PC-9 (cell line): ENCODE measurements at regions not wholly inside any gene's neighbourhood (a gene's known extent, or its start where the extent isn't known, plus 50 kb on each side); places are given as distances from the start of the nearest gene placed in this dataset.

Experiments used
- BruUV-seq: library from RNA; stranded (reverse); fragments of 400-500 nt; replicated peaks from 2 replicates; lab custom pipeline; 2021; lab: Mats Ljungman, UMichigan
- CTCF ChIA-PET: fragments of 300-600 bp; sonication (Branson Sonifier 250); formaldehyde crosslinking; loops from one replicate; lab custom pipeline; 2022; ENCODE audit warnings: antibody characterized with exemption; lab: Charles Lee
- POLR2A ChIA-PET: fragments of 300-600 bp; sonication (Branson Sonifier 250); formaldehyde crosslinking; loops from one replicate; lab custom pipeline; 2022; ENCODE audit warnings: antibody characterized with exemption; ENCODE audit not compliant: unreplicated experiment; lab: Charles Lee
- DNase-seq, 2 experiments: peaks; one replicate each; pipeline versions ENCODE4 v3.0.0 to v3.0.0-alpha.2; 2015 to 2022; ENCODE audit warnings: mixed read lengths in 1 of 2
- H2AFZ ChIP-seq: fragments of 200-600 bp; sonication (generic); 2 replicates; pipeline ENCODE4 v1.8.1; 2017; ENCODE audit warnings: antibody characterized with exemption
- H3F3A ChIP-seq: fragments of 200-600 bp; sonication (generic); 2 replicates; pipeline ENCODE4 v1.8.1; 2017; ENCODE audit warnings: antibody characterized with exemption, mild to moderate bottlenecking, low read depth; ENCODE audit not compliant: insufficient read depth
- H3K27ac ChIP-seq: fragments of 200-600 bp; sonication (generic); 2 replicates; pipeline ENCODE4 v1.6.1; 2016; ENCODE audit warnings: mixed run types
- H3K27me3 ChIP-seq: fragments of 200-600 bp; sonication (generic); 2 replicates; pipeline ENCODE4 v1.6.1; 2016; ENCODE audit warnings: low read depth, mixed run types; ENCODE audit not compliant: insufficient read depth
- H3K36me3 ChIP-seq: fragments of 200-600 bp; sonication (generic); 2 replicates; pipeline ENCODE4 v1.6.1; 2016; ENCODE audit warnings: low read depth, mixed run types
- H3K4me1 ChIP-seq: fragments of 200-600 bp; sonication (generic); replicated peaks from 2 replicates; pipeline ENCODE4 v1.6.1; 2016; ENCODE audit warnings: mixed run types; ENCODE audit not compliant: insufficient read depth
- H3K4me2 ChIP-seq: fragments of 200-600 bp; sonication (generic); 2 replicates; pipeline ENCODE4 v1.6.1; 2017; ENCODE audit warnings: mixed run types
- H3K4me3 ChIP-seq: fragments of 200-600 bp; sonication (generic); 2 replicates; pipeline ENCODE4 v1.6.1; 2016; ENCODE audit warnings: mixed run types
- H3K79me2 ChIP-seq: fragments of 200-600 bp; sonication (generic); 2 replicates; pipeline ENCODE4 v1.6.1; 2017; ENCODE audit warnings: low read depth, mixed run types
- H3K9me2 ChIP-seq: fragments of 200-600 bp; sonication (generic); 2 replicates; pipeline ENCODE4 v1.8.1; 2017; ENCODE audit warnings: mild to moderate bottlenecking; ENCODE audit not compliant: insufficient read depth
- H3K9me3 ChIP-seq: fragments of 200-600 bp; sonication (generic); 2 replicates; pipeline ENCODE4 v1.8.1; 2016; ENCODE audit warnings: low read depth; ENCODE audit not compliant: insufficient read depth
- H4K20me1 ChIP-seq: fragments of 200-600 bp; sonication (generic); 2 replicates; pipeline ENCODE4 v1.8.1; 2017; ENCODE audit not compliant: insufficient read depth
- EZH2 ChIP-seq: fragments of 200-600 bp; sonication (generic); IDR thresholded peaks from 2 replicates; pipeline ENCODE4 v1.8.0; 2017; ENCODE audit warnings: antibody characterized with exemption, low read depth
- intact Hi-C: fragments of 100-400 bp; cut with micrococcal nuclease; formaldehyde crosslinking; loops from one replicate; pipeline ENCODE4 v1.10.0; 2022; ENCODE audit not compliant: unreplicated experiment
- TF ChIP-seq, protein P1 (sequence below): fragments of 200-600 bp; sonication (generic); conservative IDR thresholded peaks from 2 replicates; pipeline ENCODE4 v1.6.1; 2017; ENCODE audit warnings: mixed run types, antibody characterized with exemption, mild to moderate bottlenecking, moderate library complexity

GRCh38 chr2:134141598-134142340, 112.1 kb upstream of the MGAT5 start:
- Histone ChIP-seq H3K4me3 (no peak overlapping the region), H3K9me3 (no peaks in the 10 kb centered on the region; the same call in 1 of the 2 replicates), H3K27ac (no peak overlapping the region), H4K20me1 (no peaks in the 10 kb centered on the region), H3K4me1 (peaks cover 11% of the 10 kb centered on the region; the same call in 1 of the 2 replicates), H3K4me2 (no peak overlapping the region), H3K79me2 (no peaks in the 10 kb centered on the region), H3K27me3 (no peaks in the 10 kb centered on the region), H3F3A (no peaks in the 10 kb centered on the region; the same call in 1 of the 2 replicates), H2AFZ (no peak overlapping the region), H3K9me2 (no peaks in the 10 kb centered on the region), H3K36me3 (no peaks in the 10 kb centered on the region)
- intact Hi-C loops, result no loop called here
- no TSS peak for BruUV-seq
- TF ChIP-seq EZH2, result no peak
- TF ChIP-seq, protein P1, sequence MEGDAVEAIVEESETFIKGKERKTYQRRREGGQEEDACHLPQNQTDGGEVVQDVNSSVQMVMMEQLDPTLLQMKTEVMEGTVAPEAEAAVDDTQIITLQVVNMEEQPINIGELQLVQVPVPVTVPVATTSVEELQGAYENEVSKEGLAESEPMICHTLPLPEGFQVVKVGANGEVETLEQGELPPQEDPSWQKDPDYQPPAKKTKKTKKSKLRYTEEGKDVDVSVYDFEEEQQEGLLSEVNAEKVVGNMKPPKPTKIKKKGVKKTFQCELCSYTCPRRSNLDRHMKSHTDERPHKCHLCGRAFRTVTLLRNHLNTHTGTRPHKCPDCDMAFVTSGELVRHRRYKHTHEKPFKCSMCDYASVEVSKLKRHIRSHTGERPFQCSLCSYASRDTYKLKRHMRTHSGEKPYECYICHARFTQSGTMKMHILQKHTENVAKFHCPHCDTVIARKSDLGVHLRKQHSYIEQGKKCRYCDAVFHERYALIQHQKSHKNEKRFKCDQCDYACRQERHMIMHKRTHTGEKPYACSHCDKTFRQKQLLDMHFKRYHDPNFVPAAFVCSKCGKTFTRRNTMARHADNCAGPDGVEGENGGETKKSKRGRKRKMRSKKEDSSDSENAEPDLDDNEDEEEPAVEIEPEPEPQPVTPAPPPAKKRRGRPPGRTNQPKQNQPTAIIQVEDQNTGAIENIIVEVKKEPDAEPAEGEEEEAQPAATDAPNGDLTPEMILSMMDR, result no peak
- CTCF ChIA-PET, result interaction anchor here (0.9 kb wide), 1 partner anchor 103 kb away, joined by 4 read pairs; no protein-coding TSS in a partner anchor
- DNase-seq, result no peak
- POLR2A ChIA-PET, result no interaction called here

- POLR2A ChIA-PET, result no interaction called here
- H3K9me3 ChIP-seq, result no peaks in the 10 kb centered on the region; the same call in 1 of the 2 replicates
- CTCF ChIA-PET, result no interaction called here
- H3F3A ChIP-seq, result no peaks in the 10 kb centered on the region
- TF ChIP-seq, protein P1, result no peak
- TF ChIP-seq EZH2, result no peak
- no peak for DNase-seq
- no peak overlapping the region for H3K27ac ChIP-seq
- H3K4me3 ChIP-seq, result no peak overlapping the region
- H3K4me1 ChIP-seq, result peaks cover 11% of the 10 kb centered on the region; the same call in 1 of the 2 replicates
- no TSS peak for BruUV-seq
- H3K9me2 ChIP-seq, result no peaks in the 10 kb centered on the region
- intact Hi-C loops, result no loop called here
- H3K27me3 ChIP-seq, result no peaks in the 10 kb centered on the region
- no peaks in the 10 kb centered on the region for H3K79me2 ChIP-seq
- no peak overlapping the region for H3K4me2 ChIP-seq
- no peaks in the 10 kb centered on the region for H4K20me1 ChIP-seq
- no peak overlapping the region for H2AFZ ChIP-seq
- H3K36me3 ChIP-seq, result no peaks in the 10 kb centered on the region
These were observed 111.5 kb upstream of the MGAT5 start for GRCh38 chr2:134142341-134142738.

DNA sequence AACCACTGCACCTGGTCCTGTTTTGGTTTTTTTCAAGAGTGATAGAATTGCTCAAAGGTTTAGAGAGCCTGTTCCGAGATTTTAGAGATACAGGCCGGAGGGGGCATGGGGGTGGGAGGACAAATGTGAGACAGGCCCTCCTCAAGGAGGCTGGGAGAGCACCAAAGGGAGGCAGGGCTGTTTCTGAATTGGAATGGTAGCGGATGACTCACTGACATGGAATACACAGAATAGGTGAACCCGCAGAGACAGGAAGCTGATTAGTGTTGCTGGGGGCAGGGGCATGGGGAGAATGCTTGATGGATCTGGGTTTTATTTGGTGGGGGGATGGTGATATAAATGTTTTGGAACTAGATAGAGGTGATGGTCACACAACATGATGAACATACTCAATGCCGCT, 111.0 kb upstream of the MGAT5 start:
- no peak overlapping the region for H3K4me2 ChIP-seq
- no peak overlapping the region for H3K4me3 ChIP-seq
- peaks cover 11% of the 10 kb centered on the region; the same call in 1 of the 2 replicates for H3K4me1 ChIP-seq
- no peaks in the 10 kb centered on the region for H4K20me1 ChIP-seq
- no peak overlapping the region for H3K27ac ChIP-seq
- no peaks in the 10 kb centered on the region for H3K27me3 ChIP-seq
- H3K9me3 ChIP-seq, result no peaks in the 10 kb centered on the region; the same call in 1 of the 2 replicates
- ChIA-PET POLR2A (no interaction called here), CTCF (no interaction called here)
- H3K36me3 ChIP-seq, result no peaks in the 10 kb centered on the region
- no TSS peak for BruUV-seq
- H3K79me2 ChIP-seq, result no peaks in the 10 kb centered on the region
- H3F3A ChIP-seq, result no peaks in the 10 kb centered on the region
- H2AFZ ChIP-seq, result no peak overlapping the region
- TF ChIP-seq, protein P1, result no peak
- no peak for TF ChIP-seq EZH2
- intact Hi-C loops, result no loop called here
- DNase-seq, result no peak
- no peaks in the 10 kb centered on the region for H3K9me2 ChIP-seq
